Right lobe of liver (tissue), 6 donors: ENCODE measurements at regions not wholly inside any gene's neighbourhood (a gene's known extent, or its start where the extent isn't known, plus 50 kb on each side); places are given as distances from the start of the nearest gene placed in this dataset.

Experiments used
- ATAC-seq, 4 donors: fragments of 200-7000 bp; cut with Tn5 transposase; one replicate each; pipeline ENCODE4 v1.9.1; 2020; ENCODE audit warnings: mild to moderate bottlenecking in 4 of 4, moderate library complexity in 4 of 4
- DNase-seq, 3 donors: peaks; one replicate each; pipeline ENCODE4 v3.0.0-alpha.2; 2020
- H3K27ac ChIP-seq, 3 donors: fragments of 200-600 bp; one replicate each; pipeline ENCODE4 v1.8.0; 2022
- H3K27me3 ChIP-seq, 2 donors: fragments of 200-600 bp; one replicate each; pipeline ENCODE4 v1.8.0; 2022
- H3K36me3 ChIP-seq, 4 donors: fragments of 200-600 bp; sonication (generic) in 1 of 4; one replicate each; pipeline versions ENCODE4 v1.5.1 to v1.8.0; 2017 to 2022; ENCODE audit warnings: control low read depth in 1 of 4
- H3K4me1 ChIP-seq, 4 donors: fragments of 200-600 bp; sonication (generic) in 1 of 4; one replicate each; pipeline versions ENCODE4 v1.5.1 to v1.8.0; 2017 to 2022; ENCODE audit warnings: control low read depth in 1 of 4
- H3K4me3 ChIP-seq, 3 donors: fragments of 200-600 bp; one replicate each; pipeline ENCODE4 v1.8.0; 2022
- H3K9me3 ChIP-seq, 4 donors: fragments of 200-600 bp; sonication (generic) in 1 of 4; one replicate each; pipeline versions ENCODE4 v1.5.1 to v1.8.0; 2017 to 2022; ENCODE audit warnings: control low read depth in 1 of 4
- CTCF ChIP-seq, 4 donors: fragments of 200-600 bp in 3 of 4; fragments of 450-650 bp in 1 of 4; IDR thresholded peaks; one replicate each; pipeline versions ENCODE4 v1.5.1 to v1.8.0; 2016 to 2022; ENCODE audit warnings: antibody characterized with exemption in 4 of 4, mild to moderate bottlenecking in 2 of 4
- POLR2A ChIP-seq: fragments of 450-650 bp; IDR thresholded peaks from one replicate; pipeline ENCODE4 v1.6.1; 2017; ENCODE audit warnings: antibody characterized with exemption, mild to moderate bottlenecking
- WGBS: methylation state at CpG from one replicate; pipeline ENCODE4 v1.1.6; 2018; ENCODE audit warnings: low coverage, low lambda C conversion rate; ENCODE audit not compliant: insufficient coverage; ENCODE audit errors: missing lambda C conversion rate; 5-methylcytosine and 5-hydroxymethylcytosine counted together
- intact Hi-C, 2 donors: fragments of 100-400 bp; cut with DNase I; formaldehyde crosslinking; loops; one replicate each; pipeline versions ENCODE4 v1.11.2 to v1.14.1; 2022
- donor health status: DM: no; HTN: yes; CAD: no.
- donor health status: DM: no; HTN: no; CAD: no.
- donor health status: DM: no; HTN: no; CAD: no.
- donor health status: DM: no; HTN: yes; CAD: no.
- donor health status: DM: no; HTN: yes; CAD: no.

GRCh38 chr4:15253349-15253748, 174.5 kb upstream of the C1QTNF7 start:
- DNase-seq (no peak), ATAC-seq (no peak)
- intact Hi-C loops: no loop called here
- Histone ChIP-seq H3K27me3 (no peaks in the 10 kb centered on the region), H3K27ac (no peak overlapping the region), H3K4me3 (no peak overlapping the region), H3K4me1 (no peaks in the 10 kb centered on the region), H3K9me3 (no peaks in the 10 kb centered on the region), H3K36me3 (no peaks in the 10 kb centered on the region)
- 61% methylated on average over 4 of the region's 4 CpGs for WGBS
- TF ChIP-seq POLR2A (no peak), CTCF (IDR thresholded peaks at IDR 0.05) (no peak)

DNA sequence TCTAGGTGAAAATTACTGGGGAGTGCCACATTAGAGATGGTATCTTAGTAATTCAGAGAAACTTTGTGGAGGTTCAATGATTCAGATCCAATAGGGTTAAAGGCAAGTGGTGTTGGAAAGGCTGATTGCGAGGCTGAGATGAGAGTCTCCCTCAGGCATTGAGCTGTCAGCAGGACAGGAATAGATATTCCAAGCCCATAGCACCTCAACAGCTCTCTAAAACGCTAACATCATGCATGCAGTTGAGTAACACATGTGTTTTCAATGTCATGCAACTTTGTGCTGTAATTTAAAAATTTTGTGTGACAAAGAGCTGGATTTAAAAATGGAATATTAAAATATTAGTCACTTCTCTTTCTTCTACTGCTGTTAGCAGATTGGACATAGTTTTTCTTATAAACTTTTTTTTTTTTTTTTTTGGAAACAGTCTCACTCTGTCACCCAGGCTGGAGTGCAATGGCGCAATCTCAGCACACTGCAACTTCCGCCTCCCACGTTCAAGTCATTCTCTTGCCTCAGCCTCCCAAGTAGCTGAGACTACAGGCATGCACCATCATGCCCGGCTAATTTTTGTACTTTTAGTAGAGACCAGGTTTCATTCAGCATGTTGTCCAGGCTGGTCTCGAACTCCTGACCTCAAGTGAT, 173.5 kb upstream of the C1QTNF7 start:
- no peak overlapping the region for H3K27ac ChIP-seq
- 44% methylated on average over 4 of the region's 7 CpGs for WGBS
- H3K4me3 ChIP-seq: no peak overlapping the region
- no peaks in the 10 kb centered on the region for H3K4me1 ChIP-seq
- peak in 1 of 4 donors; percentile 11 for ATAC-seq
- TF ChIP-seq POLR2A (no peak), CTCF (IDR thresholded peaks at IDR 0.05) (no peak)
- peak in 1 of 3 donors; percentile 22 for DNase-seq
- intact Hi-C loops: no loop called here
- H3K9me3 ChIP-seq: no peaks in the 10 kb centered on the region
- H3K27me3 ChIP-seq: no peaks in the 10 kb centered on the region
- no peaks in the 10 kb centered on the region for H3K36me3 ChIP-seq

DNA sequence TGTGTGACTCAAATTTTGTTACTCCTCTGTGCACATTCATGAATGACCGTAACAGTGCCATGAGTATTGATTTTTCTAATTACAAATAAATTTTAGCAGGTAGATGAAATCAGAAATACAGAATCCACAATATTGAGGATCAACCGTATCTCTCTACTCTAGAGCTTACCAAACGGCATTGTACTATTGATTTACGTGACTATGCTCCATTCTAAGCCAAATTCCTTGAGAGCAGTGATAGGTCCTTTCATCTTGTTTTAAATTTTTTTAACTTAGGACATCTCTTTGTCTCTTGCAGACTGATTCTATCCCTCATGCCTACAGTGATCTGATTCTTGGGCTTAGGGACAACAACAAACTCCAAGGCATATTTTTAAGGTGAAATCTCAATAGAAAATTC, 172.3 kb upstream of the C1QTNF7 start:
- no peak for ATAC-seq
- Histone ChIP-seq H3K27ac (no peak overlapping the region), H3K4me3 (no peak overlapping the region), H3K4me1 (no peaks in the 10 kb centered on the region), H3K36me3 (no peaks in the 10 kb centered on the region), H3K27me3 (no peaks in the 10 kb centered on the region), H3K9me3 (no peaks in the 10 kb centered on the region)
- WGBS: 51% methylated on average over 4 of the region's 4 CpGs
- TF ChIP-seq POLR2A (no peak), CTCF (IDR thresholded peaks at IDR 0.05) (no peak)
- intact Hi-C loops: no loop called here
- no peak for DNase-seq

DNA sequence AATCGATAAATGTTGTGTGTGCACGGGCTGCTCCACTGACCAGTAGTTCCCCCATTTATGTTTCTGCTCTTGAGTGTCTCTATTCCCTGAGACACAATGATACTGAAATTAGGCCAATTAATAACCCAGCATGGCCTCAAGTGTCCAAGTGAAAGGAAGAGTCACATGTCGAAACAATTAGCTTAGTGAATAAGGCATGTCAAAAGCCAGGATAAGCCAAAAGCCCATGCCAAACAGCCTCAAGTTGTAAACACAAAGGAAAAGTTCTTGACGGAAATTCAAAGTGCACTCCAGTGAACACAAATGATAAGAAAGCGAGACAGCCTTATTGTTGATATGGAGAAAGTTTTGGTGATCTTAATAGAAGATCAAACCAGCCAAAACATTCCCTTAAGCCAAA, 167.1 kb upstream of the C1QTNF7 start:
- Histone ChIP-seq H3K4me1 (no peaks in the 10 kb centered on the region), H3K4me3 (no peak overlapping the region)

More for the DNA sequence above, 167.1 kb upstream of the C1QTNF7 start:
- intact Hi-C loops: no loop called here
- no peaks in the 10 kb centered on the region for H3K9me3 ChIP-seq
- ATAC-seq (no peak), DNase-seq (no peak)
- TF ChIP-seq CTCF (IDR thresholded peaks at IDR 0.05) (no peak), POLR2A (no peak)
- H3K27me3 ChIP-seq: no peaks in the 10 kb centered on the region
- H3K27ac ChIP-seq: no peak overlapping the region
- 59% methylated on average over 5 of the region's 5 CpGs for WGBS
- no peaks in the 10 kb centered on the region for H3K36me3 ChIP-seq
